CD4-positive, alpha-beta T cell treated with Interleukin-6 at 100 ng/mL for 8 hours (primary cell): ENCODE measurements at regions not wholly inside any gene's neighbourhood (a gene's known extent, or its start where the extent isn't known, plus 50 kb on each side); places are given as distances from the start of the nearest gene placed in this dataset.

Experiments
- DNase-seq: peaks from one replicate; pipeline ENCODE4 v3.0.0-alpha.2; 2020; ENCODE audit warnings: mixed read lengths, low spot score

DNA sequence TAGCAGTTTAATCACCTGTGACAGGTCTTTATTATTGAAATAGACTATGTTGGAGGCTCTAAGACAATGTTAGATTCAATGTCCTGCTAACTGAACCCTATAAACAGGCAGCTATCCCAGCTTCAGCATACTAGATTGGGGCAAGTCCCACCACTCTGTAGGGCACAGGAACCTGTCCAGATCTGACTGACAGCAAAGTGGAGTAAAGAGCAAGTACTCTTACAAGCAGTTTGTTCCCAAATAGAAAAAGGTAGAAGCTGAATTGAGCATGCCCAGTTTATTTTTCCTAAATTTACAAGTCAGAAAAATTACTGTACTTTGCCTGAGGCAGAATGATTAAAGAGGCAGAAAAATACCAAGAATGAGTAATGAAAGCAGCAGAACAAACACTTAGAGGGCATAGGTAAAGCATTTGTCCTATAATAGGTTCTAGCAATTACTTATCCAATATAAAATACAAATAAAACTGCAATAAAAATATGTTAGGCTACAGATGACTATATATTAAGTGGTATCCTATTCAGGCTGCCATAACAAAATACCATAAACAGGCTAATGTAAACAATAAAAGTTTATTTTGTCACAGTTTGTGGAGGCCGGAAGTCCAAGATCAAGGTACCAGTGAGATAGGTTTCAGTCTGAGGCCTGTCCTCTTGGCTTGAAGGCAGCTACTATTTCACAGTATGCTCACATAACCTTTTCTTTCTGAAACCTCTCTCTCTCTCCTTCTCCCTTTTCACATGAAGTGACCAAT is 868.2 kb downstream of the C12orf50 start:
- DNase-seq = no peak

- no peak for DNase-seq
Observed at GRCh38 chr12:87157791-87158190, 871.4 kb downstream of the C12orf50 start.

DNA sequence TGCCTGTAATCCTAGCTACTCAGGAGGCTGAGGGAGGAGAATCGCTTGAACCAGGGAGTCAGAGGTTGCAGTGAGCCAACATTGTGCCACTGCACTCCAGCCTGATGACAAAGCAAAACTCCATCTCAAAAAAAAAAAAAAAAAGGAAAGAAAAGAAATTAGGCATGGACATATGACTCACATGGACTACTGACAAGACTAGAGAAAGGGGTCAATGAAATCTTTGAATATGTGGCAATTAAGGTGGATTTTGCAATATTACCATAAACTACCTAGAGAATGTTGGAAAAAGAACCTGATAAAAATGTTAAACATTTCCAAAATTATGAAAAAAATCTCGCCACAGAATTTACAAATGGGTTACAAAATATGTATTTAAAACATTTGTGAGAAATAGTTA is 873.6 kb downstream of the C12orf50 start:
- DNase-seq = no peak

GRCh38 chr12:87152841-87153528 is 876.2 kb downstream of the C12orf50 start:
- no peak for DNase-seq

GRCh38 chr12:87152075-87152474 is 877.1 kb downstream of the C12orf50 start:
- no peak for DNase-seq

GRCh38 chr12:87150969-87151662 is 878.1 kb downstream of the C12orf50 start:
- DNase-seq = no peak

DNA sequence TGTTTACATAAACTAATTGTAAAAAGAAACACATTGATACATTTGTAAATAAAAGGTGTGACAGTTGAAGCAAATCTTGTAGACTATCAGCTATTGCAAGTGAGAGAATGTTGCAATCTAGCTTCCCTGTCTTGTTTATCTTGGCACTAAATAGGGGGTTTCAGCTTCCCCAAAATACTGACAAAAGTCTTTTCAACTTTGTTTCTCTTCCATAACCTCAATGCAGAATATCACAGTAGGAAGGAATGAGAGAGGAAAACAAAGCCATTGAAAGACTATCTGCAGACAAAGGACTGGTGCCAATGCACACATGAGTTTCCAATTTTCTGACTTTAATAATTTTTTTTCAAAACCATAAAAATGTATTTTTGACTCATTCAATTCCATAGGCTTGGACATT is 886.2 kb upstream of the MGAT4C start:
- no peak for DNase-seq

DNA sequence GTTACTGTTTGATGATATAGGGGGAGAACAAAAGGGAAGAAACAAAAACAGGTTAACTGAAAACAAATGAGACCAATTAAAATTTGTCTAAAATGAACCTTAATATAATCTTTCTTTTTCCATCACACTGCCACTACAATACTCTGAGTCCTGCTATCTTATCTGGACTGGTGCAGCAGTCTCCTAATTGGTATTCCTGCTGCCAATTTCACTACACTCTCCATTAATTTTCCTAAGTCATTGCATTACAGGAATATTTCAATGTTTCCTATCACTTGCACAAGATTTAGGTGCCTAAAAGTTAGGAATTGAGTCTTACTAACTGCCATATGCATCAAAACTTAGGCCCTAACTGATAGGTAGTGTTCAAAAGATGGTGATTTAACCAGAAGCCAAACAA is 884.9 kb upstream of the MGAT4C start:
- DNase-seq = no peak

DNA sequence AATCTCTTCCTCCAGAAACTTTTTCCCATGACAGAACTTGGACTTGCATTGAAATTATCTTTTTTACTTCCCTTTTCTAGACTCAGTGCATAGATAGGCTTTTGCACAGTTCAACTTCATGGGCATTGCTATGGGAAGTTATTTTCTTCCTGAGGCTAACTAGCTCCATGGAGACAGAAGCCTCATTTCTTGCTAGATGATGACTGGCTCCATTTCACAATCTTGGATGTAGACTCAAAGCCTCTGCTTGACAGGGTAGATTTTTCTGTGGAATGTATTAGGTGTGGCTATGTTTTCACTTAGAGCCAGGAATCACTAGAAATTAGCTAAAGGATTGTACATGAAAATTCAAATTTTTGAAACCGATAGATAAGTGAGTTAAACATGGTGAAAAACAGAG is 884.1 kb upstream of the MGAT4C start:
- no peak for DNase-seq

- DNase-seq = no peak
Observed at GRCh38 chr12:87137220-87137619, 881.0 kb upstream of the MGAT4C start.

GRCh38 chr12:87136330-87136976 is 880.3 kb upstream of the MGAT4C start:
- DNase-seq = no peak

DNA sequence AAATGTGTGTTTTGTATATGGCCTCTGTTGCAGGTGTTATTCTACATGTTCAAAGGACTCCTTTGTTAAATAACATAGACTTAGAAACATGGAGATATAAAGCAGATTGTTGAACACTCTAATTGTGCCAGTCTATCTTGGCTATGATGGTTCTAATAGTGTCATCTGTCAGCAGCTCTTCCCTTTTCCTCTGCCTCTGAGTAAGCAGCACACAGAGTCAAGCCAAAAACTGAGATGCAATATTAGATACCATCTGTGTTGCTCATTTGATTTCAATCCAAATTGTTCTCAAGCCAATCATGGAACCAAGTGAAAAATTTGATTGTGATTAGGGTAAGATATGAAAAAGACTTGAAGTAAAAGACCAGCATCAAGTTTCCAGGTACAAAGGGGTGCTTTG is 871.1 kb upstream of the MGAT4C start:
- no peak for DNase-seq

GRCh38 chr12:87121896-87122295 is 865.7 kb upstream of the MGAT4C start:
- no peak for DNase-seq

DNA sequence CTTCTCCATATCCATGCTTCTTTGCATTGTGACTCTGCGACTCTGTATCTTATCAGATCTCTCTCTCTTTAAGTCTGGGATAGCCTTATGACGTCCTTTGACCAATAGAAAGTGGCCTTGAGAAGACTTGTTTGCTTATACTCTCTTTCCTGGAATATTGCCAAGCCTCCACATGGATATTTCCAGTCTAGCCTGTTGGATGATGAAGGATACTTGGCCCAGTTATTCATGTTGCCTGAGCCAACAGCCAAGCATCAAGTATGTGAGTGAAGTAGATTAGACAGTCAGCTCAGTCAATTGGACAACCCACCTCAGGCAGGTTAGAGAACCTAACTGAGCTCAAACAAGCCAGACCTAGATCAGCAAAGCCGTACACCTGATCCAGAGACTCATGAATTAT is 864.2 kb upstream of the MGAT4C start:
- DNase-seq = no peak

GRCh38 chr12:87119713-87120112 is 863.5 kb upstream of the MGAT4C start:
- no peak for DNase-seq

GRCh38 chr12:87117526-87117925 is 861.3 kb upstream of the MGAT4C start:
- DNase-seq = no peak

- DNase-seq = no peak
Observed at GRCh38 chr12:87116780-87117179, 860.6 kb upstream of the MGAT4C start.

GRCh38 chr12:87112571-87113345 is 856.6 kb upstream of the MGAT4C start:
- DNase-seq = no peak

DNA sequence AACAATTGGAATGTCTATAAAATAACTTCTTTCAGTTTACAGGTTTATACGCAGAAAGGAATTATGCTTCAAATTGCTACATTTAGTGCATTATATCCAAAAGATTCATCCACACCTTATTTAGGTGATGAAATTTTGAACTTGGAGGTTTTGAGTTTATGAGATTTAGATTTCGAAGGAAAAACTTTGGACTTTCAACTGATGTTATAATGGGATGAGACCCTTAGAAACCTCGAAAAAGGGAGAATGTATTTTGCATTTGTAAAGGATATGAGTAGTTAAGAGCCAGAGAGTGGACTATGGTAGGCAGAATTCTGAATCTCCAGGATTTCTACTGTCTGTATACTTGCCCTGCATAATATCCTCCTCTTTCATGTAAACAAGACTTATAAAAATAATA is 851.6 kb upstream of the MGAT4C start:
- no peak for DNase-seq

- no peak for DNase-seq
Observed at GRCh38 chr12:87107270-87107669, 851.1 kb upstream of the MGAT4C start.

DNA sequence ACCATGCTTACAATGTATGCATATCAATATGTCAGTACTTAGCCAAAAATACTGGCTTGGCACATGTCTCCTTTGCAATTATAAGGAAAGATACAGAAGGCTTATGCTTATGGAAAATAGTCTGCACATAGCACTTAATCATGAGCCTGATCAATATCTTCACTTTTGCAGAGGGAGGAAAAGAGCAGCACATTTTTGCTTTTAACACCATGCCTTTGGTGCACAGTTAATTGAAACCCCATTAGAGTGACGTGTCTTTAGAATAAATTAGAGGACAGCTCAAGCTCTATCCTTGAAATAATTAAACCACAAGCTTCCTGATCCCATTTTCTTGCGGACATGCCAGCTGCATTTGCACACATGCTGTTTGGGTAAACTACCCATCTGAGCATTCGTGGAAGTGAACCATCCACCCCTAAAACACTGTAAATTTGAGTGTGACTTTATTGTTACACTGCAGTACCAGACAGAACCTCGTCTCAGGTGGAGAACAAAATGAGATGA is 839.9 kb upstream of the MGAT4C start:
- DNase-seq = no peak

DNA sequence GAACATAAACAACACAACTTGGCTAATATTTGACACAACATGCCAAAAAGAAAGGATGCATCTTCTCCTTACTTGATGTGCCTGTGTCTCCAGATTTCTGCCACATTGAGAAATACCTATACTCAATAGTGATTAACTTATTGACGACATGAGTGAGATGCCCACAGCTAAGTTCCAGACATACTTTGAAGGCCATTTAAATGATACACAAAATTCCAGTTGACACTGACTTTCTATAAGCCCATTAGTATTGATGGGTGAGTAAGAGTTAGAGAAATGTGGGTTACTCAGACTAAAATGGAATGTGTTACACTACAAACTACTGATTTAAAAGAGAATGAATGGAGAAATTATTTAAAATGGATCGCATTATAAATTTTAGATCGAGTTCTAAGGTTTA is 838.2 kb upstream of the MGAT4C start:
- DNase-seq = no peak
